ENCODE measurements at regions not wholly inside any gene's neighbourhood (a gene's known extent, or its start where the extent isn't known, plus 50 kb on each side); places are given as distances from the start of the nearest gene placed in this dataset.

DNA sequence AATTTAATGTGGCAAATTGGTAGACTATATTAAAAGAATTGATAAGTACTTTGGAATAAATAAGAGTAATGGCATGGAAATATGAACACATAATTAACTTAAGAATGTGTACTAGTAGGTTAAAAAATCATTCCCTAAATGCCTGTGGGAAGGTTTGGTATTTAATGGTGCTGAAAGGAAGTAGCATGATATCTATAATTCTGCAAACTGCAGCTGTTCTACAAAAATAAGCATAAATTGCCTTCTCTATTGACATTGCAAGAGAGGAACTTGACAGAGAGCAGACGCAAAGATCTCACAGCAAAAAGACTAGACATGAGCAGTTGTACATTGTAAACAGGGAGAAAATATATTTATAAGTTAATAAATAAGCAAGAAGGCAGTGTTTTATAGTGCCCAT, 752.5 kb upstream of the PCDH10 start:
- ATAC-seq = no peak
- no TSS peak for BruUV-seq (replicated peaks)
- TF ChIP-seq, protein P1, sequence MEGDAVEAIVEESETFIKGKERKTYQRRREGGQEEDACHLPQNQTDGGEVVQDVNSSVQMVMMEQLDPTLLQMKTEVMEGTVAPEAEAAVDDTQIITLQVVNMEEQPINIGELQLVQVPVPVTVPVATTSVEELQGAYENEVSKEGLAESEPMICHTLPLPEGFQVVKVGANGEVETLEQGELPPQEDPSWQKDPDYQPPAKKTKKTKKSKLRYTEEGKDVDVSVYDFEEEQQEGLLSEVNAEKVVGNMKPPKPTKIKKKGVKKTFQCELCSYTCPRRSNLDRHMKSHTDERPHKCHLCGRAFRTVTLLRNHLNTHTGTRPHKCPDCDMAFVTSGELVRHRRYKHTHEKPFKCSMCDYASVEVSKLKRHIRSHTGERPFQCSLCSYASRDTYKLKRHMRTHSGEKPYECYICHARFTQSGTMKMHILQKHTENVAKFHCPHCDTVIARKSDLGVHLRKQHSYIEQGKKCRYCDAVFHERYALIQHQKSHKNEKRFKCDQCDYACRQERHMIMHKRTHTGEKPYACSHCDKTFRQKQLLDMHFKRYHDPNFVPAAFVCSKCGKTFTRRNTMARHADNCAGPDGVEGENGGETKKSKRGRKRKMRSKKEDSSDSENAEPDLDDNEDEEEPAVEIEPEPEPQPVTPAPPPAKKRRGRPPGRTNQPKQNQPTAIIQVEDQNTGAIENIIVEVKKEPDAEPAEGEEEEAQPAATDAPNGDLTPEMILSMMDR (conservative IDR thresholded peaks at IDR 0.05; ENCODE audit: low read depth, low read length) = no peak
- TF ChIP-seq EZH2phosphoT487 (IDR thresholded peaks at IDR 0.05; ENCODE audit: borderline replicate concordance, low read length) = no peak
- no peak for TF ChIP-seq EZH2 (IDR thresholded peaks at IDR 0.05; ENCODE audit: low read length, unreplicated experiment)

DNA sequence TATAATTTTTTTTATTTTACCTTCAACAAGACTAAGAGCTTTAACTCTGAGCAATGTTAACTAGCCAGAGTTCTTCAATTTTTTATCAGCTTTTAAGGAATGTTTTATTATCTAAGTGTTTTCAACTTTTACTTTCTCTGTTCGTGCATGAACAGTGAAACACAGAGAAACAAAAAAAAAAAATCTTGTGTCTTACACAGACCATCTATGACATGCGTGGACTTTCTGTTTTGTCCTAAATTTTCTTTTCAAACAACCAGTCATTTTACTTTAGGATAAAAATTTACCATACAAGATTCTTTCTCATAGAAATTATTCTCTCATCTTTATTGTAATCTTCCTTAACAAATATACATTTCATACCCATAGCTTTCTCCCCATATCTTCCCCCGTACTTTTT, 731.9 kb upstream of the PCDH10 start:
- Histone ChIP-seq H3K36me3 (ENCODE audit: low read depth, low read length) (no peaks in the 10 kb centered on the region), H3K27me3 (ENCODE audit: low read length) (no peaks in the 10 kb centered on the region), H4K20me1 (ENCODE audit: low read length) (no peaks in the 10 kb centered on the region), H3K27ac (ENCODE audit: low read length) (no peak overlapping the region), H3F3A (ENCODE audit: low read length, unreplicated experiment) (no peaks in the 10 kb centered on the region), H3K4me3 (ENCODE audit: low read length) (no peak overlapping the region), H2AFZ (ENCODE audit: low read length) (no peak overlapping the region), H3K9me2 (replicated peaks; ENCODE audit: low read length) (no peaks in the 10 kb centered on the region), H3K4me1 (ENCODE audit: insufficient read depth, low read length) (no peaks in the 10 kb centered on the region), H3K9ac (ENCODE audit: low read length) (no peak overlapping the region), H3K79me2 (ENCODE audit: low read length) (no peaks in the 10 kb centered on the region), H3K9me3 (ENCODE audit: low read length) (peaks cover 9% of the 10 kb centered on the region; the same call in 1 of the 2 replicates), H3K4me2 (ENCODE audit: low read length) (no peak overlapping the region)
- ChIA-PET POLR2A (ENCODE audit: unreplicated experiment) (no interaction called here), CTCF (no interaction called here)
- DNase-seq = peak; percentile 1
- TF ChIP-seq EZH2phosphoT487 (IDR thresholded peaks at IDR 0.05; ENCODE audit: borderline replicate concordance, low read length) = no peak
- intact Hi-C loops (cut with micrococcal nuclease) = no loop called here
- ATAC-seq = no peak
- no TSS peak for BruUV-seq (replicated peaks)

More for the DNA sequence above, 752.5 kb upstream of the PCDH10 start:
- no peaks in the 10 kb centered on the region for H4K20me1 ChIP-seq (ENCODE audit: low read length)
- H3K9ac ChIP-seq (ENCODE audit: low read length) = no peak overlapping the region
- H3K36me3 ChIP-seq (ENCODE audit: low read depth, low read length) = no peaks in the 10 kb centered on the region
- ChIA-PET CTCF (no interaction called here), POLR2A (ENCODE audit: unreplicated experiment) (no interaction called here)
- H3K4me3 ChIP-seq (ENCODE audit: low read length) = no peak overlapping the region
- intact Hi-C loops (cut with micrococcal nuclease) = no loop called here
- no peak overlapping the region for H3K4me2 ChIP-seq (ENCODE audit: low read length)
- DNase-seq = no peak
- no peaks in the 10 kb centered on the region for H3F3A ChIP-seq (ENCODE audit: low read length, unreplicated experiment)
- no peaks in the 10 kb centered on the region for H3K27me3 ChIP-seq (ENCODE audit: low read length)
- no peaks in the 10 kb centered on the region for H3K9me2 ChIP-seq (replicated peaks; ENCODE audit: low read length)
- no peaks in the 10 kb centered on the region for H3K79me2 ChIP-seq (ENCODE audit: low read length)
- no peak overlapping the region for H2AFZ ChIP-seq (ENCODE audit: low read length)
- H3K9me3 ChIP-seq (ENCODE audit: low read length) = no peaks in the 10 kb centered on the region
- no peaks in the 10 kb centered on the region for H3K4me1 ChIP-seq (ENCODE audit: insufficient read depth, low read length)
- H3K27ac ChIP-seq (ENCODE audit: low read length) = no peak overlapping the region

DNA sequence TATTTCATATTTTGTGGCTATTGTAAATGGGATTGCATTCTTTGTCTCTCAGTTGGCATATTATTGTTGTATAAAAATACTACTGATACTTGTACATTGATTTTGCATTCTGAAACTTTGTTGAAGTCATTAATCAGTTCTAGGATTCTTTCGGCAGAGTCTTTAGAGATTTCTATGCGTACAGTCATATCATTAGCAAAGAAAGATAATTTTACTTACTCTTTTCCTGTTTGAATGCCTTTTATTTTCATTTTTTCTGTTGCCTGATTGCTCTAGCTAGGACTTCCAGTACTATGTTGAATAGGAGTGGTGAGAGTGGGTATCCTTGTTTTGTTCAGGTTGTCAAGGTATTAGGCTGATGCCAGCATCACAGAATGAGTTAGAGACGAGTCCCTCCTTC, 722.0 kb upstream of the PCDH10 start:
- BruUV-seq (replicated peaks) = no TSS peak
- POLR2A ChIA-PET (ENCODE audit: unreplicated experiment) = no interaction called here
- no peak overlapping the region for H3K4me3 ChIP-seq (ENCODE audit: low read length)
- H3K4me2 ChIP-seq (ENCODE audit: low read length) = no peak overlapping the region
- no peaks in the 10 kb centered on the region for H3K9me3 ChIP-seq (ENCODE audit: low read length)
- H3K36me3 ChIP-seq (ENCODE audit: low read depth, low read length) = no peaks in the 10 kb centered on the region
- H3F3A ChIP-seq (ENCODE audit: low read length, unreplicated experiment) = no peaks in the 10 kb centered on the region
- H2AFZ ChIP-seq (ENCODE audit: low read length) = no peak overlapping the region
- no peak for TF ChIP-seq EZH2 (IDR thresholded peaks at IDR 0.05; ENCODE audit: low read length, unreplicated experiment)
- TF ChIP-seq, protein P1 (conservative IDR thresholded peaks at IDR 0.05; ENCODE audit: low read depth, low read length) = no peak
- no peak for TF ChIP-seq EZH2phosphoT487 (IDR thresholded peaks at IDR 0.05; ENCODE audit: borderline replicate concordance, low read length)
- DNase-seq (no peak), ATAC-seq (no peak)
- no peaks in the 10 kb centered on the region for H3K9me2 ChIP-seq (replicated peaks; ENCODE audit: low read length)
- no peaks in the 10 kb centered on the region for H4K20me1 ChIP-seq (ENCODE audit: low read length)
- no peaks in the 10 kb centered on the region for H3K79me2 ChIP-seq (ENCODE audit: low read length)
- CTCF ChIA-PET = no interaction called here
- no peak overlapping the region for H3K27ac ChIP-seq (ENCODE audit: low read length)
- no peaks in the 10 kb centered on the region for H3K4me1 ChIP-seq (ENCODE audit: insufficient read depth, low read length)
- no peaks in the 10 kb centered on the region for H3K27me3 ChIP-seq (ENCODE audit: low read length)
- no peak overlapping the region for H3K9ac ChIP-seq (ENCODE audit: low read length)
- intact Hi-C loops (cut with micrococcal nuclease) = no loop called here
